ENCODE measurements at regions not wholly inside any gene's neighbourhood (a gene's known extent, or its start where the extent isn't known, plus 50 kb on each side); places are given as distances from the start of the nearest gene placed in this dataset.

DNA sequence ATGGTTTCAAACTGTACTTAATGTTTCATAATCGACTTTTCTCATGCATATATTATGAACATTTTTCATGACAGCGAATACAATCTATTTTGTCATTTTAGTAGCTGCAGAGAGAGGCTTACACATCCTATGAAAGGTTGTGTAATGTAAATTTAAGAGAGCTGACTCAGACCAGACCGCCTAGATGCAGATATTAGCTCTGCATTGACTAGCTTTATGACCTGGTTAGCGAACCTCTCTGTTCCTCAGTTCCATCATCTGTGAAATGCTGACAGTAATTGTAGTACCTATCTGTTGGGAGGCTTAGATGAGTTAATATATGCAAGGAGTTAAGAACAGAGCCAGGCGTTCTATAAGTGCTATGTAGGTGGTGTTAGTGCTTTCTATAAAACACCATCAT is 116.2 kb upstream of the RASGRP1 start:
- H3K27ac ChIP-seq: no peak overlapping the region
- ChIA-PET POLR2A (ENCODE audit: low non-redundant PET) (no interaction called here), CTCF (interaction anchor here (0.8 kb wide), 1 partner anchor 9 kb away, joined by 3 read pairs; no protein-coding TSS in a partner anchor)
- no peak for DNase-seq (ENCODE audit: low spot score)
- TF ChIP-seq, protein P1, sequence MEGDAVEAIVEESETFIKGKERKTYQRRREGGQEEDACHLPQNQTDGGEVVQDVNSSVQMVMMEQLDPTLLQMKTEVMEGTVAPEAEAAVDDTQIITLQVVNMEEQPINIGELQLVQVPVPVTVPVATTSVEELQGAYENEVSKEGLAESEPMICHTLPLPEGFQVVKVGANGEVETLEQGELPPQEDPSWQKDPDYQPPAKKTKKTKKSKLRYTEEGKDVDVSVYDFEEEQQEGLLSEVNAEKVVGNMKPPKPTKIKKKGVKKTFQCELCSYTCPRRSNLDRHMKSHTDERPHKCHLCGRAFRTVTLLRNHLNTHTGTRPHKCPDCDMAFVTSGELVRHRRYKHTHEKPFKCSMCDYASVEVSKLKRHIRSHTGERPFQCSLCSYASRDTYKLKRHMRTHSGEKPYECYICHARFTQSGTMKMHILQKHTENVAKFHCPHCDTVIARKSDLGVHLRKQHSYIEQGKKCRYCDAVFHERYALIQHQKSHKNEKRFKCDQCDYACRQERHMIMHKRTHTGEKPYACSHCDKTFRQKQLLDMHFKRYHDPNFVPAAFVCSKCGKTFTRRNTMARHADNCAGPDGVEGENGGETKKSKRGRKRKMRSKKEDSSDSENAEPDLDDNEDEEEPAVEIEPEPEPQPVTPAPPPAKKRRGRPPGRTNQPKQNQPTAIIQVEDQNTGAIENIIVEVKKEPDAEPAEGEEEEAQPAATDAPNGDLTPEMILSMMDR (conservative IDR thresholded peaks at IDR 0.05; ENCODE audit: low read depth): no peak

DNA sequence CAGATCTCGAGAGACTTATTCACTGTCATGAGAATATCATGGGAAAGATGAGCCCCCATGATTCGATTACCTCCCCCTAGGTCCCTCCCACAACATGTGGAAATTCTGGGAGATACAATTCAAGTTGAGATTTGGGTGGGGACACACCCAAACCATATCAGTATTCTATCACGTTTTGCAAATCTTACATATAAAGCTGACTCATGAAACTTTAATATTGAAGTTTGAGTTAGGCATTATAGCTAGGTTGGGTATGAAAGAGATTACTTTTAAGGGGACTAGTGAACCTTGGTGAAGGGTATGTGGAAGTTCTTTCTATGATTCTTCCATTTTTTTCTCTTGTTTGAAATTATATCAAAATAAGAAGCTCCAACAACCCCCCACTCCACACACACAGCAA is 117.7 kb upstream of the RASGRP1 start:
- H3K27ac ChIP-seq: no peak overlapping the region
- POLR2A ChIA-PET (ENCODE audit: low non-redundant PET): no interaction called here

DNA sequence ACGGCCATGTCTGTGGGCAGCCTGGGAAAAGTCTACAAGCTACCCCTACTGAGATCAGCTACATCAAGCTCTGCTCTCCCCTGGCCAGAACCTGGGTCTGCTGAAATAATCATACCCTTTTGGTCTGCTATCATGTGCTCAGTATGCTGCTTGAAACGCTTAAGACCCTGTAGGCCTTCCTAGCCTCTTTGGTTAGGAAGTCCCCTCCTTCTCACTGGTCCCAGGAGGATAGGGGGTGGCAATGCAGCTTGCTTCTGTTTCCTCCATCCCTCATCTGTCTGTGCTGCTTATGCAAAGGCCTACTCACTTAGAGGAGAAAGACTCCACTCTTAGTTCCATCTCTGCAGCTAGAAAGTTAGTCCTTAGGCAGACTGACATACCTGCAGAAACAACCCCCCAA is 118.2 kb upstream of the RASGRP1 start:
- CTCF ChIA-PET: interaction anchor here (0.7 to 3.2 kb wide), 5 partner anchors 8 to 511 kb away, joined by 3 to 26 read pairs (median 3); partner anchors contain the start of gene RASGRP1
- POLR2A ChIA-PET (ENCODE audit: low non-redundant PET): no interaction called here
- no peak for DNase-seq (ENCODE audit: low spot score)
- no peak overlapping the region for H3K27ac ChIP-seq
- TF ChIP-seq, protein P1 (conservative IDR thresholded peaks at IDR 0.05; ENCODE audit: low read depth): no peak

More for the DNA sequence above, 117.7 kb upstream of the RASGRP1 start:
- CTCF ChIA-PET: interaction anchor here (0.7 to 3.2 kb wide), 4 partner anchors 9 to 511 kb away, joined by 3 to 26 read pairs (median 8); partner anchors contain the start of gene RASGRP1
- TF ChIP-seq, protein P1 (conservative IDR thresholded peaks at IDR 0.05; ENCODE audit: low read depth): no peak
- no peak for DNase-seq (ENCODE audit: low spot score)

DNA sequence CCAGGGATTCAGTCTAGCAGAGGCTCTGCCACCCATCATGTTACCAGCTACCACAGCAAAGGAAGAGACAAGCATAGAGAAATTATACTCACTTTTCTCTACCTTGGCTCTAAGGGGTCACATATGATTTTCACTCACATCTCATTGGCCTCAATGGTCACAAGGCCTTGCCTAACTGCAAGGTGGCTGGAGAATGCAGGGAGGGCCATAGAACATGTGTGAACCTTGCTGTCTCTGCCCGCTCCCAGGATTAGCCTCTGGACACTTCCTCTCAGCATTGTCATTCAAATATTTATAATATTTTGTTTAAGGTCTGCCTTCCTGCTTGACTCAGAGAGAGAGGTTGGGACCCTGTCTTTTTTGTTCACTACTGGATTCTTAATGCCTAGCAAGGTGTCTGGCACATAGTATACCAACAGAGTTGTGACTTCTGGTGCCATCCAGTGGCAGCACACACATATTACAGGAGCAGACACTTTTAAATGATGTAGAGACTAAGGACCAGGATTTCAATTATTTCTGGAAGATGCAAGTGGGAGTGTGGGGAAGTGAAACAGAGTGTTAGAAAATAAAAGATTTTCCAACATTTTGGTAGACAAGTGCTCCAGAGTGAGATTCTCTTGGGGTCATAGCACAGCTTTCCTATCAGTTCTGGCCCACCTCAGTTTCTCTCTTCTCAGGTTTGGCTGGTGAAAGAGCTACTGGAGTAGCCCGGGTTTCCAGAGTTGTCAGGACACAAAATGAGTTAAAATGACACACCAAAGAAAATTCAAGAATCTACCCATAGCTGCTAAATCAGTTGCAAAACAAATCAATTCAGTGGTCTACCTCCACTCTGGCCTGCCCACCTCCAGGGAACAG is 119.0 kb upstream of the RASGRP1 start:
- H3K27ac ChIP-seq: no peak overlapping the region
- ChIA-PET POLR2A (ENCODE audit: low non-redundant PET) (no interaction called here), CTCF (interaction anchor here (0.5 to 3.2 kb wide), 12 partner anchors 8 to 512 kb away, joined by 3 to 26 read pairs (median 3); partner anchors contain the start of gene RASGRP1)
- TF ChIP-seq, protein P1 (conservative IDR thresholded peaks at IDR 0.05; ENCODE audit: low read depth): peak; percentile 86
- DNase-seq (ENCODE audit: low spot score): peak; percentile 50

DNA sequence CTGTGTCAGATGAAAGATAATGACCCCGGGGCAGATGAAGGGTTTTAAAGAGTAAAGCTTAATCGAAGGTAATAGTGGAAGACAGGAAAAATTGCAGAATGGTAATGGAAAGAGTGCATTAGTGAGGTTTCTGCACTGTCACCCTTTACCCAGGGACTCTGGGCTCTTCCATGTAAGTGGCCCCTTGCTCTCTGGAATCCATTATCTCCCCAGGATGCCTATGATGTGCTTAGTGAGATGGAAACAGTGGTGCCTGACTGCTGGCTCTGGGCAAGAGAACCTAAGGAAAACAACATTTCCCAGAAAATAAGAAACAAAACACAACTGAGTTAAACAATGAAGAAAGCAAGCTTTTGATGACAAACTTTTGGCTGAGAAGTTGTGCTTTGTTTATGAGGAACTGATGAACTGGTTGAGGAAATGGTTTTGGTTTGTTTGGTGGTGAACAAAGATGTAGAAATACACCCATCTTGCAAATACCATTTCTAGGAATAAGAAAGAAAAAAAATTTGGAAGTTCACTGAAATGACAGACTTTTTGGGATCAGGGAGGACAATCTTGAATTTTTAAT is 119.9 kb upstream of the RASGRP1 start:
- no peak overlapping the region for H3K27ac ChIP-seq
- ChIA-PET POLR2A (ENCODE audit: low non-redundant PET) (no interaction called here), CTCF (interaction anchor here (0.5 to 3.2 kb wide), 9 partner anchors 9 to 212 kb away, joined by 3 to 26 read pairs (median 3); partner anchors contain the start of gene RASGRP1)
- DNase-seq (ENCODE audit: low spot score): no peak
- TF ChIP-seq, protein P1 (conservative IDR thresholded peaks at IDR 0.05; ENCODE audit: low read depth): no peak

DNA sequence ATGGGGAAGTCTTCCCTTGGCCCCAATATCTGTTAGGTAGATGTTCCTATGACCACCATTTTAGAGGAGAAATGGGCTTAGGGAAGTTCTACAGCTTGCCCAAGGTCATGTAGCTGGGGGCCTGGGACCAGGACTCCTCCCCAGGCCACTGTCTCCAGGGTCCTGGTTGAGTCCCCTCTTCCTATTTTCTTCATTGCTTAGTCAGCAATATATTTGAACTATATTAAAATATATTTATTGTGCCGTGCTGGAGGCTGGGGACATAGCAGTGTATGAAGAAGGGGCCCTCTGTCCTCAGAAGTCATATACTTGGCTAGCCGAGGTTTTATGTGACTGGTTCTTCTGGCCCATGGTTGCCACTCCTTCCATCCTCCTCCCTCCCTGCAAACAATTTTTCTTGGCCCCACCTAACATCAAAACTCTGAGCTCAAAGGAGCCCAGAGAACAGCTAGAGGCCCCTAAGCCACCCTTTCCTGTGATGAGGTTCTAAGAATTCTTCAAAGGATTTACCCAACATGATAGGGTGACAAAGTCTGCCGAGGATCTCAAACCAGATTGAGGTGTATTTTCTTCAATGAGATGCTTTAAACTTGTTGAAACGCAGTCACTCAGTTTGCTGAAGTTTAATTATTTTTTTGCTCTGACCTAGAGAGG is 121.2 kb upstream of the RASGRP1 start:
- ChIA-PET POLR2A (ENCODE audit: low non-redundant PET) (no interaction called here), CTCF (interaction anchor here (1.8 to 2.5 kb wide), 2 partner anchors 14 to 122 kb away, joined by 9 to 13 read pairs; partner anchors contain the start of gene RASGRP1)
- H3K27ac ChIP-seq: no peak overlapping the region
- no peak for DNase-seq (ENCODE audit: low spot score)
- TF ChIP-seq, protein P1 (conservative IDR thresholded peaks at IDR 0.05; ENCODE audit: low read depth): no peak

Data from RWPE1 (cell line).